BJ (cell line): ENCODE measurements at regions not wholly inside any gene's neighbourhood (a gene's known extent, or its start where the extent isn't known, plus 50 kb on each side); places are given as distances from the start of the nearest gene placed in this dataset.

ENCODE experiments used
- CTCF ChIA-PET: fragments of 350-600 bp; formaldehyde crosslinking; extraction: SDS; loops from one replicate; lab custom pipeline; 2021; ENCODE audit warnings: antibody characterized with exemption, inconsistent platforms; lab: Yijun Ruan, JAX
- POLR2A ChIA-PET: fragments of 300-600 bp; sonication (Branson Sonifier 250); formaldehyde crosslinking; extraction: SDS; loops from one replicate; lab custom pipeline; 2021; ENCODE audit warnings: antibody characterized with exemption; lab: Charles Lee
- DNase-seq: peaks from one replicate; pipeline ENCODE4 v3.0.0-alpha.2; 2011; ENCODE audit warnings: low read depth
- H3K27me3 ChIP-seq: 2 replicates; pipeline ENCODE4 v1.6.0; 2011; ENCODE audit warnings: low read length; ENCODE audit not compliant: control insufficient read depth, insufficient read depth
- H3K36me3 ChIP-seq: 2 replicates; pipeline ENCODE4 v1.5.1; 2011; ENCODE audit warnings: low read length; ENCODE audit not compliant: control insufficient read depth, insufficient read depth
- H3K4me3 ChIP-seq: 2 replicates; pipeline ENCODE4 v1.5.1; 2011; ENCODE audit warnings: low read depth, mild to moderate bottlenecking, control low read depth, low read length
- CTCF ChIP-seq: IDR thresholded peaks from 2 replicates; pipeline ENCODE4 v1.5.1; 2011; ENCODE audit warnings: low read depth, mild to moderate bottlenecking, control low read depth, inconsistent platforms, low read length, moderate library complexity; ENCODE audit not compliant: insufficient read depth

- Histone ChIP-seq H3K27me3 (no peaks in the 10 kb centered on the region), H3K4me3 (no peak overlapping the region), H3K36me3 (no peaks in the 10 kb centered on the region)
- DNase-seq = no peak
- TF ChIP-seq CTCF = no peak
- CTCF ChIA-PET = no interaction called here
- POLR2A ChIA-PET = no interaction called here
Measured at GRCh38 chr3:90011131-90011530, 903.7 kb downstream of the EPHA3 start.

GRCh38 chr3:90011596-90011995, 904.2 kb downstream of the EPHA3 start:
- H3K27me3 ChIP-seq = no peaks in the 10 kb centered on the region
- ChIA-PET POLR2A (no interaction called here), CTCF (no interaction called here)
- no peak for TF ChIP-seq CTCF
- H3K36me3 ChIP-seq = no peaks in the 10 kb centered on the region
- no peak for DNase-seq
- H3K4me3 ChIP-seq = no peak overlapping the region

- H3K27me3 ChIP-seq = no peaks in the 10 kb centered on the region
- no peak for TF ChIP-seq CTCF
- ChIA-PET POLR2A (no interaction called here), CTCF (no interaction called here)
- no peaks in the 10 kb centered on the region for H3K36me3 ChIP-seq
- no peak overlapping the region for H3K4me3 ChIP-seq
- no peak for DNase-seq
Measured at GRCh38 chr3:90011996-90012395, 904.6 kb downstream of the EPHA3 start.

GRCh38 chr3:90015688-90016356, 908.4 kb downstream of the EPHA3 start:
- DNase-seq = peak; percentile 14
- Histone ChIP-seq H3K36me3 (no peaks in the 10 kb centered on the region), H3K27me3 (no peaks in the 10 kb centered on the region), H3K4me3 (no peak overlapping the region)
- no peak for TF ChIP-seq CTCF
- POLR2A ChIA-PET = no interaction called here
- CTCF ChIA-PET = no interaction called here

- TF ChIP-seq CTCF = no peak
- ChIA-PET CTCF (no interaction called here), POLR2A (no interaction called here)
- H3K4me3 ChIP-seq = no peak overlapping the region
- DNase-seq = no peak
- no peaks in the 10 kb centered on the region for H3K27me3 ChIP-seq
- no peaks in the 10 kb centered on the region for H3K36me3 ChIP-seq
Measured at GRCh38 chr3:90016555-90016954, 909.1 kb downstream of the EPHA3 start.
